A673 (cell line): ENCODE measurements at regions not wholly inside any gene's neighbourhood (a gene's known extent, or its start where the extent isn't known, plus 50 kb on each side); places are given as distances from the start of the nearest gene placed in this dataset.
"Not testable (repeated sequence)": the region's sequence is repeated elsewhere in the genome, so short reads cannot be mapped to it uniquely, and the experiment has no call there.

Experiments used
- BruUV-seq: library from RNA; stranded (reverse); fragments of 400-500 nt; replicated peaks from 2 replicates; lab custom pipeline; 2021; lab: Mats Ljungman, UMichigan
- CTCF ChIA-PET: fragments of 300-600 bp; sonication (Branson Sonifier 250); formaldehyde crosslinking; loops from one replicate; lab custom pipeline; 2022; ENCODE audit warnings: antibody characterized with exemption; lab: Charles Lee
- POLR2A ChIA-PET: fragments of 300-600 bp; sonication (Branson Sonifier 250); formaldehyde crosslinking; loops from one replicate; lab custom pipeline; 2022; ENCODE audit warnings: antibody characterized with exemption; ENCODE audit not compliant: low non-redundant PET; lab: Charles Lee
- DNase-seq: peaks from one replicate; pipeline ENCODE4 v3.0.0-alpha.2; 2015; ENCODE audit warnings: low spot score
- H3K27ac ChIP-seq: fragments of 200-600 bp; sonication (generic); 2 replicates; pipeline ENCODE4 v1.5.1; 2016; ENCODE audit warnings: mixed run types, low read depth, mild to moderate bottlenecking, mixed read lengths, antibody characterized with exemption, low read length; ENCODE audit not compliant: poor library complexity, severe bottlenecking
- H3K27me3 ChIP-seq: fragments of 200-600 bp; sonication (generic); replicated peaks from 2 replicates; pipeline ENCODE4 v1.6.1; 2017; ENCODE audit warnings: mixed run types, low read depth, mild to moderate bottlenecking, mixed read lengths, antibody characterized with exemption, low read length; ENCODE audit not compliant: insufficient read depth, poor library complexity
- H3K36me3 ChIP-seq: fragments of 200-600 bp; sonication (generic); 2 replicates; pipeline ENCODE4 v1.6.1; 2016; ENCODE audit warnings: mixed run types, mild to moderate bottlenecking, mixed read lengths, antibody characterized with exemption, low read length; ENCODE audit not compliant: insufficient read depth, poor library complexity, severe bottlenecking
- H3K4me1 ChIP-seq: fragments of 200-600 bp; sonication (generic); 2 replicates; pipeline ENCODE4 v1.6.1; 2017; ENCODE audit warnings: mixed run types, mild to moderate bottlenecking, mixed read lengths, antibody characterized with exemption, low read length; ENCODE audit not compliant: insufficient read depth, poor library complexity, severe bottlenecking
- H3K4me3 ChIP-seq: fragments of 200-600 bp; sonication (generic); 2 replicates; pipeline ENCODE4 v1.5.1; 2016; ENCODE audit warnings: low read depth, mixed run types, mild to moderate bottlenecking, mixed read lengths, low read length; ENCODE audit not compliant: poor library complexity, severe bottlenecking
- H3K9me3 ChIP-seq: fragments of 200-600 bp; sonication (generic); 2 replicates; pipeline ENCODE4 v1.6.1; 2016; ENCODE audit warnings: mixed run types, low read depth, mild to moderate bottlenecking, mixed read lengths, antibody characterized with exemption, low read length; ENCODE audit not compliant: poor library complexity, severe bottlenecking
- EZH2 ChIP-seq: fragments of 200-600 bp; sonication (generic); IDR thresholded peaks from 2 replicates; pipeline ENCODE4 v1.6.1; 2017; ENCODE audit warnings: borderline replicate concordance, low read depth, mild to moderate bottlenecking, mixed read lengths, antibody characterized with exemption, low read length; ENCODE audit not compliant: poor library complexity, severe bottlenecking
- intact Hi-C: fragments of 100-400 bp; cut with micrococcal nuclease; formaldehyde crosslinking; loops from one replicate; pipeline ENCODE4 v1.10.0; 2022; ENCODE audit not compliant: unreplicated experiment
- TF ChIP-seq, protein P1 (sequence below): fragments of 300-800, 200-600 bp; sonication (generic); conservative IDR thresholded peaks from 2 replicates; pipeline ENCODE4 v1.5.1; 2017; ENCODE audit warnings: low read depth, mild to moderate bottlenecking, antibody characterized with exemption, low read length, moderate library complexity, mixed read lengths

DNA sequence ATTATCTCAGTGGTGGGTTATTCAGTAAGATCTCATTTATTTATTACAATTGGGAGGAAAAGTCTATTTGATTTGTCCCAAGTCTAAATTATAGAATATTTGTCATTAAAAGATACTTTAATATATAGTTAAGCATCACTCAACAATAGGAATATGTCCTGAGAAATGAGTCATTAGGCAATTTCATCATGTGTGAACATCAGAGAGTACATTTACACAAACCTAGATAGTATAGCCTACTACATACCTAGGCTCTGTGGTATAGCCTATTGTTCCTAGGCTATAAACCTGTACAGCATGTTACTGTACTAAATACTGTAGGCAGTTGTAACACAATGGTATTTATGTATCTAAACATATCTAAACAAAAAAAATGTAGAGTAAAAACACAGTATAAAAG is 135.0 kb upstream of the RASA1 start:
- no peaks in the 10 kb centered on the region for H3K9me3 ChIP-seq
- no peaks in the 10 kb centered on the region for H3K4me1 ChIP-seq
- no peak for TF ChIP-seq EZH2
- TF ChIP-seq, protein P1, sequence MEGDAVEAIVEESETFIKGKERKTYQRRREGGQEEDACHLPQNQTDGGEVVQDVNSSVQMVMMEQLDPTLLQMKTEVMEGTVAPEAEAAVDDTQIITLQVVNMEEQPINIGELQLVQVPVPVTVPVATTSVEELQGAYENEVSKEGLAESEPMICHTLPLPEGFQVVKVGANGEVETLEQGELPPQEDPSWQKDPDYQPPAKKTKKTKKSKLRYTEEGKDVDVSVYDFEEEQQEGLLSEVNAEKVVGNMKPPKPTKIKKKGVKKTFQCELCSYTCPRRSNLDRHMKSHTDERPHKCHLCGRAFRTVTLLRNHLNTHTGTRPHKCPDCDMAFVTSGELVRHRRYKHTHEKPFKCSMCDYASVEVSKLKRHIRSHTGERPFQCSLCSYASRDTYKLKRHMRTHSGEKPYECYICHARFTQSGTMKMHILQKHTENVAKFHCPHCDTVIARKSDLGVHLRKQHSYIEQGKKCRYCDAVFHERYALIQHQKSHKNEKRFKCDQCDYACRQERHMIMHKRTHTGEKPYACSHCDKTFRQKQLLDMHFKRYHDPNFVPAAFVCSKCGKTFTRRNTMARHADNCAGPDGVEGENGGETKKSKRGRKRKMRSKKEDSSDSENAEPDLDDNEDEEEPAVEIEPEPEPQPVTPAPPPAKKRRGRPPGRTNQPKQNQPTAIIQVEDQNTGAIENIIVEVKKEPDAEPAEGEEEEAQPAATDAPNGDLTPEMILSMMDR: no peak
- H3K27me3 ChIP-seq: no peaks in the 10 kb centered on the region
- ChIA-PET POLR2A (no interaction called here), CTCF (no interaction called here)
- no peak overlapping the region for H3K27ac ChIP-seq
- intact Hi-C loops: no loop called here
- no peaks in the 10 kb centered on the region for H3K36me3 ChIP-seq
- no peak for DNase-seq
- BruUV-seq: no TSS peak
- H3K4me3 ChIP-seq: no peak overlapping the region

DNA sequence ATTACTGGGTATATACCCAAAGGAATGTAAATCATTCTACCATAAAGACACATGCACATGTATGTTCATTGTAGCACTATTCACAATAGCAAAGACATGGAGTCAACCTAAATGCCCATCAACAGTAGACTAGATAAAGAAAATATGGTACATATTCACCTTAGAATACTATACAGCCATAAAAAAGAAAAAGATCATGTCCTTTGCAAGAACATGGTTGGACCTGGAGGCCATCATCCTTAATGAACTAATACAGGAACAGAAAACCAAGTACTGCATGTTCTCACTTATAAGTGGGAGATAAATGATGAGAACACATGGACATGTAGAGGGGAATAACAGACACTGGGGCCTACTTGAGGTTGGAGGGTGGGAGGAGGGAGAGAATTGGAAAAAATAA is 133.2 kb upstream of the RASA1 start:
- POLR2A ChIA-PET, DNase-seq, H3K9me3 ChIP-seq, H3K4me3 ChIP-seq, BruUV-seq, intact Hi-C loops, CTCF ChIA-PET, H3K27me3 ChIP-seq, H3K4me1 ChIP-seq, H3K36me3 ChIP-seq, H3K27ac ChIP-seq: not testable (repeated sequence)

DNA sequence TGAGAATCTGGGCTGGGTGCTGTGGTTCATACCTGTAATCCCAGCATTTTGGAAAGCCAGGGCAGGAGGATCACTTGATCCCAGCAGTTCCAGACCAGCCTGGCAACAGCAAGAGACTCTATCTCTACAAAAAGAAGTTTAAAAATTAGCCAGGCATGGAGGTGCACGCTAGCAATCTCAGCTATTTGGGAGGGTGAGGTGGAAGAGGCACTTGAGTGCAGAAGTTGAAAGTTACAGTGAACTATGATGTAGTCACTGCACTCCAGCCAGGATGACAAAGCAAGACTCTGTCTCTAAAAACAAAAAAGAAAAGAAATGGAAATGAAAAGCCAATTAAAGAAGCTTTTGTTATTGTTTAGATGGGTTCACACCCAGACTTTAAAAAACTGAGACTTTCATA is 131.6 kb upstream of the RASA1 start:
- no peaks in the 10 kb centered on the region for H3K27me3 ChIP-seq
- H3K4me1 ChIP-seq: no peaks in the 10 kb centered on the region
- intact Hi-C loops: no loop called here
- ChIA-PET CTCF (no interaction called here), POLR2A (no interaction called here)
- DNase-seq: no peak
- no peak overlapping the region for H3K27ac ChIP-seq
- TF ChIP-seq EZH2: no peak
- TF ChIP-seq, protein P1: no peak
- H3K36me3 ChIP-seq: no peaks in the 10 kb centered on the region
- no TSS peak for BruUV-seq
- H3K4me3 ChIP-seq: no peak overlapping the region
- no peaks in the 10 kb centered on the region for H3K9me3 ChIP-seq

DNA sequence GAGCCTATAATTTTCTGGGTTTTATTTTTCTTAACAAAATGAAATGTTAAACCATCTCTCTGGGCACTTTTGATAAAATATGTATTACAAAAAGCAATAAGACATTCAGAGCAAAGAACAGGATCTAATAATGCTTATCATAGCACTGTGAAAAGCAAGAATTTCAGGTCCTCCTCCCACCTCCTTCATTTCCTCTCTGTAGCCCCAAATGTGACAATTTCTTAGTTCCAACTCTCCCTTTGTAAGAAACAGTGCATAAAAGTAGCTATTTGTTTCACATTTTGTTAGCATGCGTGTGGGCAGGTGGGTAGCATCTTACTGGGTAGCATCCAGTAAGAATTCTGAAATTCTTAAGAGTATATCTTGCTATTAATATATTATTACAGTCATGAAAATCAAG is 130.9 kb upstream of the RASA1 start:
- ChIA-PET POLR2A (no interaction called here), CTCF (no interaction called here)
- Histone ChIP-seq H3K36me3 (no peaks in the 10 kb centered on the region), H3K4me1 (no peaks in the 10 kb centered on the region), H3K27me3 (no peaks in the 10 kb centered on the region), H3K27ac (no peak overlapping the region), H3K9me3 (no peaks in the 10 kb centered on the region), H3K4me3 (no peak overlapping the region)
- TF ChIP-seq EZH2: no peak
- intact Hi-C loops: no loop called here
- no TSS peak for BruUV-seq
- no peak for DNase-seq
